ENCODE measurements at regions not wholly inside any gene's neighbourhood (a gene's known extent, or its start where the extent isn't known, plus 50 kb on each side); places are given as distances from the start of the nearest gene placed in this dataset.
"Not testable (repeated sequence)": the region's sequence is repeated elsewhere in the genome, so short reads cannot be mapped to it uniquely, and the experiment has no call there.

GRCh38 chr5:81825237-81825636 is 74.3 kb upstream of the SSBP2 start:
- DNase-seq = no peak

GRCh38 chr5:81823736-81824135 is 72.8 kb upstream of the SSBP2 start:
- DNase-seq = not testable (repeated sequence)

- no peak for DNase-seq
Measured at GRCh38 chr5:81820863-81821262, 70.0 kb upstream of the SSBP2 start.

DNA sequence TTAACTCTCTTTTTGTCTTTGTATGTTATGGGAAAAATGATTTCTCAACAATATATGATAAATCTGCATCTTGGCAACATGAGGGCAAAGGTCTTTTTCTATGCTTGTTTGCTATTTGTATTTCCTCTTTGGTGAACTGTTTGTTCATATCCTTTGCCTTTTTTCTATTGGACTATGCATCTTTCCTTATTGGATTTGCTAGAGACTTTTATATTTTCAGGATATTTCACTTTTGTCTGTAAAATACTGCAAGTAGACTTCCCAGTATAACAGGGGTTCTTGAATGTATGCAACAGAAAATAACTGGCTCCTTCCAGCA is 69.4 kb upstream of the SSBP2 start:
- DNase-seq = no peak

DNA sequence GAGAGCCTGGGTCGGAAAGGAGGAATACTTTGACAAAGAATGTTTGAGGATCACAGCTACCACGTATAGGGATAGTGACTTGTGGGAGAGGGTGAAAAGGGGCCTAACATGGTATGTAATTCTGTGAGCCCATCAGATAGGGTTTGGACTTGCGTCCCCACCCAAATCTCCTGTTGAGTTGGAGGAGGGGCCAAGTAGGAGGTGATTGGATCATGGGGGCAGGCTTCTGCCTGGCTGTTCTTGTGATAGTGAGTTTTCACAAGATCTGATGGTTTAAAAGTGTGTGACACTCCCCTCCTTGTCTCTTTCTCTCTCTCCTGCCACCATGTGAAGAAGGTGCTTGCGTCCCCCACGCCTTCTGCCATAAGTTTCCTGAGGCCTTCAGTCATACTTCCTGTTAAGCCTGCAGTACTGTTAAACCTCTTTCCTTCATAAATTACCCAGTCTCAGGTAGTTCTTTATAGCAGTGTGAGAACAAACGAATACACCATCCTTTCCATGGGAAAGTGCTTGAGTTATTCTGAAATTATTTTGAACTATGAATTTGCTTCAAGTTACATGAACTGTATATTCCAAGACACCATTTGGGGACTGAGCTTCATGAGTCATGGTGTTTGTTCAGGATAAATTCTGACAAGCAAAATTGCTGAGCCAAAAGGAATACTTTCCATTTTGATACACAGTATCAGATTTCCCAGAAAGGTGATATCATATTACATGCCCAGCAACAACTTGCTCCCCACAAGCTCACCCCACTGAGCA is 68.8 kb upstream of the SSBP2 start:
- DNase-seq = no peak

- no peak for DNase-seq
Measured at GRCh38 chr5:81817980-81818379, 67.1 kb upstream of the SSBP2 start.

DNA sequence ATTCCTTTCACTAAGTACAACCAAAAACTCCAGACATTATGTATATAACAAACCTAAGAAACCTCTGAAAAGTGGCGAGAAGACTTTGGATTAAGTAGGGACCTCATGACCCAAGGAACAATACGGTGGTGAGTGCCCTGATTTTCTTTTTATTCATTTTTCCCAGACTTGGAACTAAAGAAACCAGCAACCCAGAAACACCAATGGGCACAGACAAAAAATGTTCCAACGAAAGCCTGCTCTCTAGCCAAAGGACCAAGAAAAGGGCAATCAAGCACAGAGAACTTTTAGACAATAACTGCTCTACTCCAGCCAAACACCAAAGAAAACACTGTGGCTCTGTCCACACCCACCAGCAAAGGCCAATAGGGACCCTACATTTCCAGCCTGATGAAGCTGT is 66.2 kb upstream of the SSBP2 start:
- DNase-seq = no peak

- DNase-seq = no peak
Measured at GRCh38 chr5:81815321-81815720, 64.4 kb upstream of the SSBP2 start.

DNA sequence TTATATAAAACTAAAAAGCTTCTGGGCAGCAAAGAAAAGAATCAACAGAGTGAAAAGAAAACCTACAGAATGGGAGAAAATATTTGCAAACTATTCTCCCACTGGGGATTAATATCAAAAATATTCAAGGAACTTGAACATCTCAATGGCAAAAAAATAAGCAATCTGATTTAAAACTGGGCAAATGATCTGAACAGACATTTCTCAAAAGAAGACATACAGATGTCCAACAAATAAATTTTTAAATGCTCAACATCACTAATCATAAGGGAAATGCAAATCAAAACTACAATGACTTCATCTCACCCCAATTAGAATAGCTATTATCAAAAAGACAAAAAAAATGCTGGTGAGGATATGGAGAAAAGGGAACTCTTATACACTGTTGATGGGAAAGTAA is 57.2 kb upstream of the SSBP2 start:
- DNase-seq = no peak

DNA sequence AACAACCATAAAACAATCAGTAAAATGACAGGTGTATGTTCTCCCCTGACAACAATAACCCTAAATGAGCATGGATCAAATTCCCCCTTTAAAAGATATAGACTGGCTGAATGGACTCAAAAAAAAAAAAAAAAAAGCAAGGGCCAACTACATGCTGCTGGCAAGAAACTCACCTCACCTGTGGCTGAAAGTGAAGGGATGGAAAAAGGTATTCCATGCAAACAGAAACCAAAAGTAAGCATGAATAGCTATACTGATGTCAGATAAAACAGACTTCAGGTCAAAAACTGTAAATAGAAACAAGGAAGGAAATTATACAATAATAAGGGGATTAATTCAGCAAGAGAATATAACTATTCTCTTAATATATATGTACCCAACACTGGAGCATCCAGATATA is 54.2 kb upstream of the SSBP2 start:
- DNase-seq = no peak

DNA sequence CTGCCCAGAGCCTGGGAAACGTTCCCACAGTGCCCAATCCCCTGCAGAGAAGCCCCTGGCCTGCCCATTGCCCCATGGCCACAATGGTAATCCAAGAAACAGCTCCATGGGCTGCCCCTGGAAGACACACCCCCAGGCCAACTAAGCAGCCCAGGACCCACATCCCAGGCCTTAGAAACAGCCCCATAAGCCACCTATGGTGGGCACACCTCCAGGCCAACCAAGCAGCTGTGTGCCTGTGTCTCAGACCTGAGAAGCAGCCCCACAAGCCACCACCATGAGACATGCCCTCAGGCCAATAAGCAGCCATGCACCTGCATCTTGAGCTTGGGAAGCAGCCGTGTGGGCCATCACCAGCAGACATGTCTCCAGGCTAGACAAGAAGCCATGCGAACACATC is 52.9 kb upstream of the SSBP2 start:
- DNase-seq = no peak

GRCh38 chr5:81802625-81803024 is 51.7 kb upstream of the SSBP2 start:
- no peak for DNase-seq

DNA sequence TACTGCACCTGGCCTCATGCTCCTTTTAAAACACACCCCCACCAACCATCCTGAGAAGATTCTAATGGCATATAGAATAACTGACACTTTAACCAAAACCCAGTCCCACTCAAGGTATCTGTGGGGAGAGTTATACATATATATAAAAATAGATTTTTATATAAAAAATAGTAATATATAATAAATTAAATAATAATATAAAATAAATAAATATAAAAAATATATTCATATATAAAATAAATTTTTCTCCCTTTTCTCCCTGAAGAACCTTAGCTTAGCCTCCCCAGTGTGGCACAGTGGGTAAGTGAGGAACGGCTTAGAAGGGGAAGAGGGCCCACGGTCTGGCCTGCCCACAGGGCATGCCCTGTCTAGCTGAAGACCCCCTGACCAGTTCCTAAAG is 51.1 kb upstream of the SSBP2 start:
- DNase-seq = no peak

- DNase-seq = no peak
Measured at GRCh38 chr5:81800797-81801196, 49.9 kb upstream of the SSBP2 start.

Measured in activated T-cell treated with anti-CD3 and anti-CD28 coated beads for 4 hours (primary cell).